ENCODE measurements at regions not wholly inside any gene's neighbourhood (a gene's known extent, or its start where the extent isn't known, plus 50 kb on each side); places are given as distances from the start of the nearest gene placed in this dataset.

DNA sequence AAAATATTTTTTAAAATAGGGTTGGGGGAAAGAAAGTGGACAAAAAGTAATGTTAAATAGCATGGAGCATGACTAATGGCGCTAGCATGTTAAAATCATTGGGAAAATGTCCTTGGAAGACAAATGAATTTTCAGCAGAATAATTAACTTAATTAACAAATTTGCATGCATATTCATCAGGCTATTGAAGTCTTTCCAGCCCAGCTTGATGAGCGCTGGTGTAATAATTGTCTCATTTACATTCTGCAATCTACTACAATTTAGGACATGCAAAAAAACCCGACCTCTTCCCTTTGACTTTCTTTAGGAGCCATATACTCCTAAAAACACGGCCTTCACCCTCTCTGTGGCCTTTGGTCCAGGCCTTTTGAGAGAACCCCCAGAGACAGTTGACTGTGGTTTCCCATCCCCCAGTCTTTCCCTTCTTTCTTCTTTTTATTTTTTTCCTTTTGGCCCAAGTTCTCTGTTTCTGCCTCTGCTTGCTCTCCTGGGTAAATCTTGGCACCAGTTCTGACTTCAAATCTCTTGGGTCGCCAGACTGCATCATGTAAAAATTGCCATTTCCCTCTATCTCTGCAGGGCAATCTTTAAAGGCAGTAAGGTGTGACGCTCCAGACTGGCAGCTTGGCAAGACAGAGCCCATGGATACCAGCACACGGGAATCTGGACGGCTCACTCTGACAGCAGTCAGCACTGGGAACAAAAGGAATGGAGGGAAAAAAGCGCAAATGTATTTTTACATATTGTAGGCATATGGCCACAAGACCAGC, 105.5 kb downstream of the NEUROD6 start:
- 82% methylated on average over 9 of the region's 9 CpGs for WGBS (ENCODE audit: insufficient coverage, low coverage, low lambda C conversion rate, missing lambda C conversion rate)
- DNase-seq (no peak), ATAC-seq (no peak)
- Histone ChIP-seq H3K4me1 (no peaks in the 10 kb centered on the region), H3K27ac (no peak overlapping the region), H3K36me3 (no peaks in the 10 kb centered on the region), H3K4me3 (no peak overlapping the region), H3K27me3 (no peaks in the 10 kb centered on the region), H3K9me3 (no peaks in the 10 kb centered on the region)
- no peak for TF ChIP-seq POLR2A (IDR thresholded peaks at IDR 0.05)
- TF ChIP-seq, protein P1, sequence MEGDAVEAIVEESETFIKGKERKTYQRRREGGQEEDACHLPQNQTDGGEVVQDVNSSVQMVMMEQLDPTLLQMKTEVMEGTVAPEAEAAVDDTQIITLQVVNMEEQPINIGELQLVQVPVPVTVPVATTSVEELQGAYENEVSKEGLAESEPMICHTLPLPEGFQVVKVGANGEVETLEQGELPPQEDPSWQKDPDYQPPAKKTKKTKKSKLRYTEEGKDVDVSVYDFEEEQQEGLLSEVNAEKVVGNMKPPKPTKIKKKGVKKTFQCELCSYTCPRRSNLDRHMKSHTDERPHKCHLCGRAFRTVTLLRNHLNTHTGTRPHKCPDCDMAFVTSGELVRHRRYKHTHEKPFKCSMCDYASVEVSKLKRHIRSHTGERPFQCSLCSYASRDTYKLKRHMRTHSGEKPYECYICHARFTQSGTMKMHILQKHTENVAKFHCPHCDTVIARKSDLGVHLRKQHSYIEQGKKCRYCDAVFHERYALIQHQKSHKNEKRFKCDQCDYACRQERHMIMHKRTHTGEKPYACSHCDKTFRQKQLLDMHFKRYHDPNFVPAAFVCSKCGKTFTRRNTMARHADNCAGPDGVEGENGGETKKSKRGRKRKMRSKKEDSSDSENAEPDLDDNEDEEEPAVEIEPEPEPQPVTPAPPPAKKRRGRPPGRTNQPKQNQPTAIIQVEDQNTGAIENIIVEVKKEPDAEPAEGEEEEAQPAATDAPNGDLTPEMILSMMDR (IDR thresholded peaks at IDR 0.05): no peak
- intact Hi-C loops (cut with DNase I): no loop called here

- no peaks in the 10 kb centered on the region for H3K4me1 ChIP-seq
- peak in 1 of 4 donors; percentile 20 for ATAC-seq
- no peaks in the 10 kb centered on the region for H3K36me3 ChIP-seq
- H3K27ac ChIP-seq: no peak overlapping the region
- WGBS (ENCODE audit: insufficient coverage, low coverage, low lambda C conversion rate, missing lambda C conversion rate): 60% methylated on average over 1 of the region's 6 CpGs
- TF ChIP-seq, protein P1 (IDR thresholded peaks at IDR 0.05): no peak
- TF ChIP-seq POLR2A (IDR thresholded peaks at IDR 0.05): no peak
- DNase-seq: no peak
- intact Hi-C loops (cut with DNase I): no loop called here
- no peaks in the 10 kb centered on the region for H3K9me3 ChIP-seq
- H3K27me3 ChIP-seq: no peaks in the 10 kb centered on the region
- no peak overlapping the region for H3K4me3 ChIP-seq
Observed at GRCh38 chr7:31228957-31229356, 111.6 kb downstream of the NEUROD6 start.

DNA sequence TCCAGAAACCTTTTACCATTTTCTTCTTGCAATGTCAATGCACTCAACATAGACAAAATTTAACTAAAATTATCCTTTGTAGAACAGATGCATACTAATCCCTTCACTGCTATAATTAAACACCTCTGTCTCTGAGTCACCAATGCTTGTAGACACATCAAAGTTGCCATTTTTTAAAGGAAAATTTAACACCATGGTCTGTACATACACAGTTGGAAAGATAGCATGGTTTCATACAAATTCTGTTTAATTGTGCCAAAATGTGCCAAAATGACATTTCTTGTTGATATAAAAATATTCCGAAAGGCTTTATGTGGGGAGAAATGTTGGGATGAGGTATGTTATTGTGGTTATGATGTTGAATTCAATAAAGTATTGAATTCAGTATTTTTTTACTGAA, 125.8 kb downstream of the NEUROD6 start:
- no peak for TF ChIP-seq POLR2A (IDR thresholded peaks at IDR 0.05)
- TF ChIP-seq, protein P1 (IDR thresholded peaks at IDR 0.05): no peak
- WGBS (ENCODE audit: insufficient coverage, low coverage, low lambda C conversion rate, missing lambda C conversion rate): 77% methylated on average over 1 of the region's 1 CpG
- H3K9me3 ChIP-seq: no peaks in the 10 kb centered on the region

GRCh38 chr7:31211281-31211680, 129.2 kb downstream of the NEUROD6 start:
- 78% methylated on average over 1 of the region's 1 CpG for WGBS (ENCODE audit: insufficient coverage, low coverage, low lambda C conversion rate, missing lambda C conversion rate)
- TF ChIP-seq, protein P1 (IDR thresholded peaks at IDR 0.05): no peak
- no peak for TF ChIP-seq POLR2A (IDR thresholded peaks at IDR 0.05)
- Histone ChIP-seq H3K4me3 (no peak overlapping the region), H3K36me3 (no peaks in the 10 kb centered on the region), H3K9me3 (no peaks in the 10 kb centered on the region), H3K27me3 (no peaks in the 10 kb centered on the region), H3K27ac (no peak overlapping the region), H3K4me1 (no peaks in the 10 kb centered on the region)
- no peak for ATAC-seq
- intact Hi-C loops (cut with DNase I): no loop called here
- no peak for DNase-seq

More for the DNA sequence above, 125.8 kb downstream of the NEUROD6 start:
- Histone ChIP-seq H3K4me1 (no peaks in the 10 kb centered on the region), H3K4me3 (no peak overlapping the region), H3K27me3 (no peaks in the 10 kb centered on the region), H3K36me3 (no peaks in the 10 kb centered on the region), H3K27ac (no peak overlapping the region)
- no peak for ATAC-seq
- no peak for DNase-seq
- intact Hi-C loops (cut with DNase I): no loop called here

All from right lobe of liver (tissue), 6 donors.